ENCODE measurements at regions not wholly inside any gene's neighbourhood (a gene's known extent, or its start where the extent isn't known, plus 50 kb on each side); places are given as distances from the start of the nearest gene placed in this dataset.
"Not testable (repeated sequence)": the region's sequence is repeated elsewhere in the genome, so short reads cannot be mapped to it uniquely, and the experiment has no call there.

DNA sequence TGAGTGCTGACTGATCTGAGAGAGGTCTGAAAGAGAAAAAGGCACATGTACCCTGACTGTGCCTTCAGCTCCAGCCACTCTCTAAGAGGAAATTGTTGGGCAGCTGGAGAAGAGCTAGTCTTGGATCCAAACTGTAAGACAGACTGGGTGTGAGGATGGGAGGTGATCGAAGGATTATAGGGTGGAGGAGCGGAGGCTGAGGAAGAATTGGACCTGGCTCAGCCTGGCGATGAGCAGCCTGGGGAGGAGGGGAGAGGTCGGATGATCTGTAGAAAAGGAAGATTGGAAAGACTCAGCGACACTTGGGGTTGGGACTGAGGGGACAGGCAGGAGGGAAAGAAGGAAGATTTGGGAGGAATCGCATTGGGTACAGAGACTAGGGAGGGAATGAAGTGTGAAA lies 98.6 kb upstream of the SLC25A48 start:
- intact Hi-C loops (cut with DNase I; ENCODE audit: low total_unique reads) = no loop called here
- Histone ChIP-seq H3K27me3 (replicated peaks in 1 of 7) (peaks cover 0 to 10% (median 0%) of the 10 kb centered on the region in 7 donors), H3K36me3 (no peaks in the 10 kb centered on the region), H3K9me3 (no peaks in the 10 kb centered on the region), H3K4me1 (no peaks in the 10 kb centered on the region), H3K4me3 (no peak overlapping the region), H3K27ac (no peak overlapping the region)
- DNase-seq = no peak
- 85 to 94% (median 90%) methylated on average over 6 of the region's 6 CpGs for WGBS, 5 donors
- TF ChIP-seq POLR2A (IDR thresholded peaks at IDR 0.05) = no peak
- TF ChIP-seq, protein P1, sequence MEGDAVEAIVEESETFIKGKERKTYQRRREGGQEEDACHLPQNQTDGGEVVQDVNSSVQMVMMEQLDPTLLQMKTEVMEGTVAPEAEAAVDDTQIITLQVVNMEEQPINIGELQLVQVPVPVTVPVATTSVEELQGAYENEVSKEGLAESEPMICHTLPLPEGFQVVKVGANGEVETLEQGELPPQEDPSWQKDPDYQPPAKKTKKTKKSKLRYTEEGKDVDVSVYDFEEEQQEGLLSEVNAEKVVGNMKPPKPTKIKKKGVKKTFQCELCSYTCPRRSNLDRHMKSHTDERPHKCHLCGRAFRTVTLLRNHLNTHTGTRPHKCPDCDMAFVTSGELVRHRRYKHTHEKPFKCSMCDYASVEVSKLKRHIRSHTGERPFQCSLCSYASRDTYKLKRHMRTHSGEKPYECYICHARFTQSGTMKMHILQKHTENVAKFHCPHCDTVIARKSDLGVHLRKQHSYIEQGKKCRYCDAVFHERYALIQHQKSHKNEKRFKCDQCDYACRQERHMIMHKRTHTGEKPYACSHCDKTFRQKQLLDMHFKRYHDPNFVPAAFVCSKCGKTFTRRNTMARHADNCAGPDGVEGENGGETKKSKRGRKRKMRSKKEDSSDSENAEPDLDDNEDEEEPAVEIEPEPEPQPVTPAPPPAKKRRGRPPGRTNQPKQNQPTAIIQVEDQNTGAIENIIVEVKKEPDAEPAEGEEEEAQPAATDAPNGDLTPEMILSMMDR (IDR thresholded peaks at IDR 0.05 in 8 of 11, conservative IDR thresholded peaks at IDR 0.05 in 3 of 11) = no peak
- TF ChIP-seq POLR2AphosphoS5 (IDR thresholded peaks at IDR 0.05) = no peak

DNA sequence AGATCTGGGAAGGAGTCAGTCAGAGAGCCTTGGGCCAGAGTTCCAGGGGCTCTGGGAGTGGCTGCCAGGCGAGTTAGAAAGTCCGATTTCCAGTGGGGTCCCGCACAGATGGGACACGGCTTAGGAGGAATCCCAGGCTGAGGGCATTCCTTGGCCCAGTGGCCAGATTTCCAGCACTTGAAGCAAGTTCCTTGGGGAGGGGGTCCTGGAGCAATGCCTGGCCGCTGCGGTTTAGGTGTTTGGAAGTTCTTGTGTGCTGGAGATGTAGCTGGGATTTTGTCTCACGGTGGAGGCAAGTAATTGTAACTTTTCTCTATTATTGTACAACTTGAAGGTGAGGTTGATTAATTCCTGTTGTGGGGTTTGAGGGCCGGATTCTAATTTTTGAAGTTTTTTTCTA lies 99.5 kb upstream of the SLC25A48 start:
- intact Hi-C loops (cut with DNase I; ENCODE audit: low total_unique reads); H3K4me3 ChIP-seq; H3K27me3 ChIP-seq (replicated peaks in 1 of 7); H3K36me3 ChIP-seq; H3K9me3 ChIP-seq; DNase-seq; H3K27ac ChIP-seq; H3K4me1 ChIP-seq: not testable (repeated sequence)
- 83 to 93% (median 91%) methylated on average over 7 to 8 of the region's 8 CpGs for WGBS, 5 donors

DNA sequence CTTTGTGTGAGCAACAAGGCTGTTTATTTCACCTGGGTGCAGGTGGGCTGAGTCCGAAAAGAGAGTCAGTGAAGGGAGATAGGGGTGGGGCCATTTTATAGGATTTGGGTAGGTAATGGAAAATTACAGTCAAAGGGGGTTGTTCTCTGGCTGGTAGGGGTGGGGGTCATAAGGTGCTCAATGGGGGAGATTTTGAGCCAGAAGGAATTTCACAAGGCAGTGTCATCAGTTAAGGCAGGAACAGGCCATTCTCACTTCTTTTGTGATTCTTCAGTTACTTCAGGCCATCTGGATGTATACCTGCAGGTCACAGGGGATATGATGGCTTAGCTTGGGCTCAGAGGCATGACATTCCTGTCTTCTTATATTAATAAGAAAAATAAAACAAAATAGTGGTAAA lies 103.4 kb upstream of the SLC25A48 start:
- H3K27me3 ChIP-seq (replicated peaks in 1 of 7) = peaks cover 0 to 16% (median 0%) of the 10 kb centered on the region in 7 donors
- 89 to 100% (median 92%) methylated on average over 1 of the region's 1 CpG for WGBS, 5 donors
- H3K4me1 ChIP-seq; H3K36me3 ChIP-seq; H3K27ac ChIP-seq; H3K4me3 ChIP-seq; intact Hi-C loops (cut with DNase I; ENCODE audit: low total_unique reads); H3K9me3 ChIP-seq; DNase-seq: not testable (repeated sequence)

DNA sequence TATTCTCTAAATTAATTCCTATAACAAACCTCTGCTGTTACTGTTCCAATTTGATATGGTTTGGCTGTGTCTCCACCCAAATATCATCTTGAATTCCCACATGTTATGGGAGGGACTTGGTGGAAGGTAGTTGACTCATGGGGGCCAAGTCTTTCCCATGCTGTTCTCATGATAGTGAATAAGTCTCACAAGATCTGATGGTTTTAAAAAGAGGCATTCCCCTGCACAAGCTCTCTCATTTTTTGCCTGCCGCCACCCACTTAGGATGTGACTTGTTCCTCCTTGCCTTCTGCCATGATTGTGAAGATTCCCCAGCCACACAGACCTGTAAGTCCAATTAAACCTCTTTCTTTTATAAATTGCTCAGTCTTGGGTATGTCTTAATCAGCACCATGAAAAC lies 104.3 kb upstream of the SLC25A48 start:
- peaks cover 0 to 16% (median 0%) of the 10 kb centered on the region in 7 donors for H3K27me3 ChIP-seq (replicated peaks in 1 of 7)
- WGBS, 5 donors = 86 to 100% (median 96%) methylated on average over 1 of the region's 1 CpG
- H3K27ac ChIP-seq; H3K36me3 ChIP-seq; H3K9me3 ChIP-seq; H3K4me1 ChIP-seq; H3K4me3 ChIP-seq; DNase-seq; intact Hi-C loops (cut with DNase I; ENCODE audit: low total_unique reads): not testable (repeated sequence)

DNA sequence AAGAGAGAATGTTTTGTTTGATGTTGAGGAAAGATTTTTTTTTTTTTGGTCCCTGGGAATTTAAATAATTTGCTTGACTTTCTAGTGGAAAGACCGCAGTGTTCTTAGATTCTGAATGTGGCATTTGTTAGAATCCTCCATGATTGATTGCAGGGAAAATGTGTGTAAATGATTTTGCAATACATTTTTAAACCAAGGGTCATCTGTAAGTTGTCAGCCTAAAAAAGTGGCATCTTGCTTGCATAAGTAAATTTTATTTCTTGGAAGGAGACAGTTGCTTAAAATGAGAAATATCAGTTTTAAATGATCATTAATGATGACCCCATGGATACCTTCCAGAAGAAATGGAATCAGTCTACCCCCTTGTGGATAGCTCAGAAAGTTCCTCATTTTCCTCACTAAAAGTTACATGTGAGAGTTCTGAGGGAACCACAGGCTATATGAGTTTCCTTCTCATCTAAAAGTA lies 105.1 kb upstream of the SLC25A48 start:
- Histone ChIP-seq H3K27ac (no peak overlapping the region), H3K4me3 (no peak overlapping the region), H3K4me1 (peaks cover 0 to 6% (median 2%) of the 10 kb centered on the region in 6 donors), H3K27me3 (replicated peaks in 1 of 7) (peaks cover 0 to 16% (median 0%) of the 10 kb centered on the region in 7 donors), H3K36me3 (no peaks in the 10 kb centered on the region), H3K9me3 (no peaks in the 10 kb centered on the region)
- WGBS, 5 donors = 48 to 71% (median 66%) methylated on average over 1 of the region's 1 CpG
- intact Hi-C loops (cut with DNase I; ENCODE audit: low total_unique reads) = no loop called here
- DNase-seq = no peak
- no peak for TF ChIP-seq POLR2A (IDR thresholded peaks at IDR 0.05)
- no peak for TF ChIP-seq POLR2AphosphoS5 (IDR thresholded peaks at IDR 0.05)
- TF ChIP-seq, protein P1 (IDR thresholded peaks at IDR 0.05 in 8 of 11, conservative IDR thresholded peaks at IDR 0.05 in 3 of 11) = peak in 3 of 11 experiments; percentile 14 to 30 (median 20)

DNA sequence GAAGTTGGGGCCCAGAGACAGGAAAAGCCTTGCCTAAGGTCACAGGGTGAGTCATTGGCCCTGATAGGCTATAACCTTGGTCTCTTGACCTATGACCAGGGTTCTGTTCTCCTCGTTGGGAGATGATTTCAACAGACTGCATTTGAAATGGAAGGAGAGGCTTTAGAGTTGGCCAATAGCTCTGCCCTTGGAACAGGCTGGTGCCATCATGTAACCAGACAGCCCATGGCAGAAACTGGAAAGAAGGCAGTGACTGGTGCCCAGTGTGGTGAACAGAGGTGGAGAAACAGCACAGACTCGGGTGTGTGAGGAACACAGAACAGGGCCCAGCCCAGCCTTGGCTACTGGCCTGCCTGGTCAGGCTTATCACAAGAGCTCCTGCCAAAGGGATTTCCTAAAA lies 109.8 kb upstream of the SLC25A48 start:
- 49 to 69% (median 57%) methylated on average over 2 of the region's 2 CpGs for WGBS, 5 donors
- H3K9me3 ChIP-seq = no peaks in the 10 kb centered on the region
- no peaks in the 10 kb centered on the region for H3K36me3 ChIP-seq
- DNase-seq = no peak
- peaks cover 0 to 58% (median 0%) of the 10 kb centered on the region in 7 donors for H3K27me3 ChIP-seq (replicated peaks in 1 of 7)
- TF ChIP-seq POLR2AphosphoS5 (IDR thresholded peaks at IDR 0.05) = no peak
- TF ChIP-seq POLR2A (IDR thresholded peaks at IDR 0.05) = no peak
- TF ChIP-seq, protein P1 (IDR thresholded peaks at IDR 0.05 in 8 of 11, conservative IDR thresholded peaks at IDR 0.05 in 3 of 11) = no peak
- H3K27ac ChIP-seq = no peak overlapping the region
- no peak overlapping the region for H3K4me3 ChIP-seq
- intact Hi-C loops (cut with DNase I; ENCODE audit: low total_unique reads) = no loop called here
- H3K4me1 ChIP-seq = peaks cover 0 to 12% (median 2%) of the 10 kb centered on the region in 6 donors
